Duodenal mucosa (tissue), 2 donors: ENCODE measurements at regions not wholly inside any gene's neighbourhood (a gene's known extent, or its start where the extent isn't known, plus 50 kb on each side); places are given as distances from the start of the nearest gene placed in this dataset.

Experiments used
- H3K27ac ChIP-seq: one replicate; pipeline ENCODE4 v1.7.0; 2013; ENCODE audit warnings: low read depth, low read length
- H3K27me3 ChIP-seq, 2 donors: one replicate each; pipeline ENCODE4 v1.7.0; 2013; ENCODE audit warnings: low read length in 2 of 2, control low read depth in 1 of 2; ENCODE audit not compliant: insufficient read depth in 2 of 2, control insufficient read depth in 1 of 2
- H3K36me3 ChIP-seq, 2 donors: one replicate each; pipeline ENCODE4 v1.7.0; 2013; ENCODE audit warnings: low read length in 2 of 2, control low read depth in 1 of 2; ENCODE audit not compliant: insufficient read depth in 2 of 2, control insufficient read depth in 1 of 2
- H3K4me1 ChIP-seq, 2 donors: one replicate each; pipeline ENCODE4 v1.7.0; 2013; ENCODE audit warnings: low read length in 2 of 2, control low read depth in 1 of 2; ENCODE audit not compliant: insufficient read depth in 2 of 2, control insufficient read depth in 1 of 2
- H3K4me3 ChIP-seq, 2 donors: one replicate each; pipeline ENCODE4 v1.7.0; 2013; ENCODE audit warnings: low read length in 2 of 2, low read depth in 1 of 2
- H3K9ac ChIP-seq, 2 donors: one replicate each; pipeline ENCODE4 v1.7.0; 2013; ENCODE audit warnings: low read length in 2 of 2, low read depth in 1 of 2
- H3K9me3 ChIP-seq, 2 donors: one replicate each; pipeline ENCODE4 v1.7.0; 2013; ENCODE audit warnings: low read length in 2 of 2, control low read depth in 1 of 2; ENCODE audit not compliant: control insufficient read depth in 1 of 2

GRCh38 chr1:229993894-229994293, 73.1 kb upstream of the GALNT2 start:
- Histone ChIP-seq H3K9me3 (no peaks in the 10 kb centered on the region), H3K27ac (no peak overlapping the region)

GRCh38 chr1:229999004-229999670, 67.9 kb upstream of the GALNT2 start:
- Histone ChIP-seq H3K36me3 (no peaks in the 10 kb centered on the region), H3K9ac (no peak overlapping the region), H3K27me3 (no peaks in the 10 kb centered on the region), H3K4me3 (no peak overlapping the region), H3K9me3 (no peaks in the 10 kb centered on the region), H3K4me1 (no peaks in the 10 kb centered on the region), H3K27ac (no peak overlapping the region)

More at GRCh38 chr1:229993894-229994293, 73.1 kb upstream of the GALNT2 start:
- no peak overlapping the region for H3K9ac ChIP-seq
- H3K36me3 ChIP-seq: no peaks in the 10 kb centered on the region
- H3K27me3 ChIP-seq: no peaks in the 10 kb centered on the region
- H3K4me1 ChIP-seq: no peaks in the 10 kb centered on the region
- no peak overlapping the region for H3K4me3 ChIP-seq

GRCh38 chr1:230000493-230001184, 66.4 kb upstream of the GALNT2 start:
- Histone ChIP-seq H3K9me3 (no peaks in the 10 kb centered on the region), H3K36me3 (no peaks in the 10 kb centered on the region), H3K27me3 (no peaks in the 10 kb centered on the region), H3K4me1 (no peaks in the 10 kb centered on the region), H3K27ac (no peak overlapping the region), H3K4me3 (no peak overlapping the region), H3K9ac (no peak overlapping the region)

- Histone ChIP-seq H3K4me3 (no peak overlapping the region), H3K36me3 (no peaks in the 10 kb centered on the region), H3K4me1 (no peaks in the 10 kb centered on the region), H3K27me3 (no peaks in the 10 kb centered on the region), H3K9me3 (no peaks in the 10 kb centered on the region), H3K9ac (no peak overlapping the region), H3K27ac (no peak overlapping the region)
Observed at GRCh38 chr1:230002164-230002803, 64.8 kb upstream of the GALNT2 start.

GRCh38 chr1:230003409-230003808, 63.6 kb upstream of the GALNT2 start:
- Histone ChIP-seq H3K4me3 (no peak overlapping the region), H3K27me3 (no peaks in the 10 kb centered on the region), H3K9ac (no peak overlapping the region), H3K4me1 (no peaks in the 10 kb centered on the region), H3K9me3 (no peaks in the 10 kb centered on the region), H3K27ac (no peak overlapping the region), H3K36me3 (no peaks in the 10 kb centered on the region)

GRCh38 chr1:230005040-230005439, 62.0 kb upstream of the GALNT2 start:
- no peak overlapping the region for H3K9ac ChIP-seq

GRCh38 chr1:230008721-230009120, 58.3 kb upstream of the GALNT2 start:
- Histone ChIP-seq H3K9me3 (no peaks in the 10 kb centered on the region), H3K4me3 (no peak overlapping the region), H3K4me1 (no peaks in the 10 kb centered on the region), H3K27ac (no peak overlapping the region), H3K9ac (no peak overlapping the region), H3K27me3 (no peaks in the 10 kb centered on the region), H3K36me3 (no peaks in the 10 kb centered on the region)

More at GRCh38 chr1:230005040-230005439, 62.0 kb upstream of the GALNT2 start:
- no peak overlapping the region for H3K4me3 ChIP-seq
- no peak overlapping the region for H3K27ac ChIP-seq
- no peaks in the 10 kb centered on the region for H3K36me3 ChIP-seq
- H3K27me3 ChIP-seq: no peaks in the 10 kb centered on the region
- H3K9me3 ChIP-seq: no peaks in the 10 kb centered on the region
- H3K4me1 ChIP-seq: no peaks in the 10 kb centered on the region

GRCh38 chr1:230009611-230010313, 57.3 kb upstream of the GALNT2 start:
- no peaks in the 10 kb centered on the region for H3K27me3 ChIP-seq
- no peak overlapping the region for H3K27ac ChIP-seq
- no peak overlapping the region for H3K9ac ChIP-seq
- H3K4me3 ChIP-seq: no peak overlapping the region
- no peaks in the 10 kb centered on the region for H3K4me1 ChIP-seq
- no peaks in the 10 kb centered on the region for H3K36me3 ChIP-seq
- H3K9me3 ChIP-seq: no peaks in the 10 kb centered on the region

- H3K9ac ChIP-seq: no peak overlapping the region
- H3K4me3 ChIP-seq: no peak overlapping the region
- H3K27ac ChIP-seq: no peak overlapping the region
- H3K36me3 ChIP-seq: no peaks in the 10 kb centered on the region
- H3K9me3 ChIP-seq: no peaks in the 10 kb centered on the region
- H3K4me1 ChIP-seq: no peaks in the 10 kb centered on the region
- no peaks in the 10 kb centered on the region for H3K27me3 ChIP-seq
Observed at GRCh38 chr1:230010603-230011332, 56.3 kb upstream of the GALNT2 start.
